Astrocyte (in vitro differentiated cells and primary cell): ENCODE measurements at regions not wholly inside any gene's neighbourhood (a gene's known extent, or its start where the extent isn't known, plus 50 kb on each side); places are given as distances from the start of the nearest gene placed in this dataset.
"Not testable (repeated sequence)": the region's sequence is repeated elsewhere in the genome, so short reads cannot be mapped to it uniquely, and the experiment has no call there.

Experiments
- DNase-seq: peaks from one replicate; pipeline ENCODE4 v3.0.0-alpha.2; 2010; ENCODE audit warnings: low read depth
- FAIRE-seq: peaks from 2 replicates; lab custom pipeline; 2011; peaks lifted over from hg19 to GRCh38; lab: Jason Lieb, UNC
- H2AFZ ChIP-seq: 2 replicates; pipeline ENCODE4 v1.6.0; 2012; ENCODE audit warnings: low read depth, low read length, inconsistent platforms
- H3K27ac ChIP-seq: 2 replicates; pipeline ENCODE4 v1.5.1; 2011; ENCODE audit warnings: low read depth, low read length, inconsistent platforms
- H3K27me3 ChIP-seq: 2 replicates; pipeline ENCODE4 v1.6.0; 2011; ENCODE audit warnings: low read length, inconsistent platforms; ENCODE audit not compliant: insufficient read depth
- H3K36me3 ChIP-seq: 2 replicates; pipeline ENCODE4 v1.5.1; 2011; ENCODE audit warnings: low read length, inconsistent platforms; ENCODE audit not compliant: insufficient read depth
- H3K4me1 ChIP-seq: 2 replicates; pipeline ENCODE4 v1.5.1; 2011; ENCODE audit warnings: low read length, inconsistent platforms; ENCODE audit not compliant: insufficient read depth
- H3K4me2 ChIP-seq: 2 replicates; pipeline ENCODE4 v1.6.0; 2012; ENCODE audit warnings: low read length, inconsistent platforms
- H3K4me3 ChIP-seq: 2 replicates; pipeline ENCODE4 v1.5.1; 2011; ENCODE audit warnings: low read depth, mild to moderate bottlenecking, low read length, inconsistent platforms; ENCODE audit not compliant: insufficient read depth
- H3K79me2 ChIP-seq: 2 replicates; pipeline ENCODE4 v1.6.0; 2012; ENCODE audit warnings: mild to moderate bottlenecking, low read length, inconsistent platforms; ENCODE audit not compliant: insufficient read depth
- H3K9ac ChIP-seq: 2 replicates; pipeline ENCODE4 v1.6.0; 2012; ENCODE audit warnings: mild to moderate bottlenecking, low read length, inconsistent platforms
- H3K9me3 ChIP-seq: 2 replicates; pipeline ENCODE4 v1.5.1; 2012; ENCODE audit warnings: low read depth, mild to moderate bottlenecking, low read length, inconsistent platforms; ENCODE audit not compliant: insufficient read depth
- H4K20me1 ChIP-seq: 2 replicates; pipeline ENCODE4 v1.6.0; 2012; ENCODE audit warnings: low read length, inconsistent platforms; ENCODE audit not compliant: insufficient read depth
- H3K27ac Mint-ChIP-seq: one replicate; pipeline ENCODE4 v1.8.0; 2021; ENCODE audit warnings: mild to moderate bottlenecking, mixed read lengths; ENCODE audit not compliant: unreplicated experiment
- H3K27me3 Mint-ChIP-seq: one replicate; pipeline ENCODE4 v1.8.0; 2021; ENCODE audit warnings: low read depth, mixed read lengths; ENCODE audit not compliant: unreplicated experiment
- H3K36me3 Mint-ChIP-seq: one replicate; pipeline ENCODE4 v1.8.0; 2021; ENCODE audit warnings: low read depth, mixed read lengths; ENCODE audit not compliant: unreplicated experiment
- H3K4me1 Mint-ChIP-seq: one replicate; pipeline ENCODE4 v1.8.0; 2021; ENCODE audit warnings: low read depth, mixed read lengths; ENCODE audit not compliant: unreplicated experiment
- H3K4me3 Mint-ChIP-seq: one replicate; pipeline ENCODE4 v1.8.0; 2021; ENCODE audit warnings: mild to moderate bottlenecking, moderate library complexity, mixed read lengths; ENCODE audit not compliant: unreplicated experiment
- H3K9me3 Mint-ChIP-seq: one replicate; pipeline ENCODE4 v1.8.0; 2021; ENCODE audit warnings: mild to moderate bottlenecking, mixed read lengths; ENCODE audit not compliant: unreplicated experiment
- EZH2 ChIP-seq: IDR thresholded peaks from 2 replicates; pipeline ENCODE4 v1.6.1; 2012; ENCODE audit warnings: mild to moderate bottlenecking, low read length, inconsistent platforms; ENCODE audit not compliant: insufficient read depth
- TF ChIP-seq, protein P1 (sequence below): IDR thresholded peaks from 2 replicates; pipeline ENCODE4 v1.5.1; 2011; ENCODE audit warnings: low read depth, mild to moderate bottlenecking, inconsistent platforms, low read length, moderate library complexity; ENCODE audit not compliant: insufficient read depth

DNA sequence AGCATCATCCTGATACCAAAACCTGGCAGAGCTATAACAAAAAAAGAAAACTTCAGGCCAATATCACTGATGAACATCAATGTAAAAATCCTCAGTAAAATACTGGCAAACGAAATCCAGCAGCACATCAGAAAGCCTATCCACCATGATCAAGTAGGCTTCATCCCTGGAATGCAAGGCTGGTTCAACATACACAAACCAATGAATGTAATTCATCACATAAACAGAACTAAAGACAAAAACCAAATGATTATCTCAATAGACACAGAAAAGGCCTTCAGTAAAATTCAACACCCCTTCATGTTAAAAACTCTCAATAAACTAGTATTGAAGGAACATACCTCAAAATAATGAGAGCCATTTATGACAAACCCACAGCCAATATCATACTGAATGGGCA, 58.7 kb upstream of the SNRK start:
- H3K4me1 Mint-ChIP-seq = peaks cover 10% of the 10 kb centered on the region
- FAIRE-seq, H3K27me3 ChIP-seq: not testable (repeated sequence)

DNA sequence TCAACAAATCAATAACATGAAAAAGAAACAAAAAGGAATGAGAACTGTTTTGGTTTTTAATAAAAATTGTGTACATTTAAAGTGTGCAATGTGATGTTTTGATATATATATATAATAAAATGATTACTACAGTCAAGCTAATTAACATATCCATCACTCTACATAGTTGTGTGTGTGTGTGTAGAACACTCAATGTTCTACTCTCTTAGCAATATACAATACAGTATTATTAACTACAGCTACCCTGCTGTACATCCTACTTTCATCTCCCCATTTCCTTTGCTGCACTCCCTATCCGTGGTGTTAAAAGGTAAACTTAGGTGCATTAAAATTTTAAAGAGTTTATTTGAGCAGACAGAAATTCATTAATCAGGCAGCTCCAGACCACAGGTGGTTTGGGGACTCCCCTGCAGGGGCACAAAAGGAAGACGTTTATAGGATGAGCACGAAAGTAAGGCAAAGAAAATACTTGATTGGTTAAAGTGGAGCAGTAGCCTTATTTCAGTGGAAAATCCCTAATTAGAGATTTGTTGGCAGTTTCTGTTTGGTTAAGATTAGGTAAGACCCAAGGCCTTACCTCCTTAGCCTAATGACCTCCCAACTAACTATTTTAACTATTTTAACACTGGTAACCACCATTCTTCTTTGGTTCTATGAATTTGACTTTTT, 61.8 kb upstream of the SNRK start:
- H3K9me3 Mint-ChIP-seq = peaks cover 16% of the 10 kb centered on the region
- H3K4me1 Mint-ChIP-seq = no peaks in the 10 kb centered on the region
- Histone ChIP-seq H3K4me1 (no peaks in the 10 kb centered on the region), H3K4me3 (no peak overlapping the region), H3K9ac (no peak overlapping the region), H3K36me3 (no peaks in the 10 kb centered on the region), H2AFZ (no peak overlapping the region), H3K4me2 (no peak overlapping the region), H3K27ac (no peak overlapping the region), H3K79me2 (no peaks in the 10 kb centered on the region), H3K9me3 (peaks cover 3% of the 10 kb centered on the region), H4K20me1 (no peaks in the 10 kb centered on the region), H3K27me3 (no peaks in the 10 kb centered on the region)
- H3K4me3 Mint-ChIP-seq = no peak overlapping the region
- FAIRE-seq = no peak
- no peak overlapping the region for H3K27ac Mint-ChIP-seq
- no peaks in the 10 kb centered on the region for H3K36me3 Mint-ChIP-seq
- no peak for DNase-seq
- H3K27me3 Mint-ChIP-seq = peaks cover 5% of the 10 kb centered on the region
- TF ChIP-seq, protein P1, sequence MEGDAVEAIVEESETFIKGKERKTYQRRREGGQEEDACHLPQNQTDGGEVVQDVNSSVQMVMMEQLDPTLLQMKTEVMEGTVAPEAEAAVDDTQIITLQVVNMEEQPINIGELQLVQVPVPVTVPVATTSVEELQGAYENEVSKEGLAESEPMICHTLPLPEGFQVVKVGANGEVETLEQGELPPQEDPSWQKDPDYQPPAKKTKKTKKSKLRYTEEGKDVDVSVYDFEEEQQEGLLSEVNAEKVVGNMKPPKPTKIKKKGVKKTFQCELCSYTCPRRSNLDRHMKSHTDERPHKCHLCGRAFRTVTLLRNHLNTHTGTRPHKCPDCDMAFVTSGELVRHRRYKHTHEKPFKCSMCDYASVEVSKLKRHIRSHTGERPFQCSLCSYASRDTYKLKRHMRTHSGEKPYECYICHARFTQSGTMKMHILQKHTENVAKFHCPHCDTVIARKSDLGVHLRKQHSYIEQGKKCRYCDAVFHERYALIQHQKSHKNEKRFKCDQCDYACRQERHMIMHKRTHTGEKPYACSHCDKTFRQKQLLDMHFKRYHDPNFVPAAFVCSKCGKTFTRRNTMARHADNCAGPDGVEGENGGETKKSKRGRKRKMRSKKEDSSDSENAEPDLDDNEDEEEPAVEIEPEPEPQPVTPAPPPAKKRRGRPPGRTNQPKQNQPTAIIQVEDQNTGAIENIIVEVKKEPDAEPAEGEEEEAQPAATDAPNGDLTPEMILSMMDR = no peak
- TF ChIP-seq EZH2 = no peak

More for the DNA sequence above, 58.7 kb upstream of the SNRK start:
- H3K27ac Mint-ChIP-seq, H3K4me2 ChIP-seq, H3K9ac ChIP-seq, H4K20me1 ChIP-seq, DNase-seq, H3K79me2 ChIP-seq, H2AFZ ChIP-seq, H3K36me3 Mint-ChIP-seq, H3K9me3 ChIP-seq, H3K4me1 ChIP-seq, H3K27me3 Mint-ChIP-seq, H3K27ac ChIP-seq, H3K4me3 ChIP-seq, H3K4me3 Mint-ChIP-seq, H3K36me3 ChIP-seq: not testable (repeated sequence)
- peaks cover 16% of the 10 kb centered on the region for H3K9me3 Mint-ChIP-seq

DNA sequence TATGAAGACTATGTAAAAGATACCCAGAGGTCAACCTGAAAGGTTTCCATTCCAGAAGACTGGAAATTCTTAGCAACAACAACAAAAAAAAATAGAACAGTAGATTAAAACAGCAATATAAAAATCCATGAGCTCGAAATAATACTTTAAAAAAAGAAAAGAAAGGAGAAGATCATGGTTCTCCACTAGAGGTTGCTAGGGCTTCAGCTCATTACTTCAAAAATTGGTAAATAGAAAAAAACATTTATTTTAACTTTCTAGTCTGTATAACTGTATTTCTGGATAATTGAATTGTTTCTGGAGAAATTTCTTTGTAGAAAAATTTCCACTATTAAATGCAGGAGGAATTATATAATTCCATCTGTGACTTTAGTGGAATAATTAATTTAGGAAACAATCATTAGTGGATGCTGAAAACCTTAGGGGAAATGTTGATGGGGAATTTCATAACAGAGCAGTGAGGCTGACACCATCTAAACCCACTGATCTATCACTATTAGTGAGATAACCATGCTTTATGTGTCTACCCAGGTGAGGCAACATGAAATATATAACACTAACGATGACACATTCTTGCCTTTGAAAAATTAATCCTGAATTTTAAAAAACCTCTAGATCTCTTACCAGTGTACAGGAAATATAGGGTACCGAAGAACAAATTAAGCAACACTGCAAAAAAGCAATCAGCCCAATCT, 62.5 kb upstream of the SNRK start:
- Histone ChIP-seq H3K4me2 (no peak overlapping the region), H4K20me1 (no peaks in the 10 kb centered on the region), H3K27me3 (no peaks in the 10 kb centered on the region), H3K9ac (no peak overlapping the region), H3K27ac (no peak overlapping the region), H3K4me1 (no peaks in the 10 kb centered on the region), H3K79me2 (no peaks in the 10 kb centered on the region), H2AFZ (no peak overlapping the region), H3K36me3 (no peaks in the 10 kb centered on the region), H3K9me3 (peaks cover 3% of the 10 kb centered on the region), H3K4me3 (no peak overlapping the region)
- DNase-seq (no peak), FAIRE-seq (no peak)
- Mint-ChIP-seq H3K4me3 (no peak overlapping the region), H3K36me3 (no peaks in the 10 kb centered on the region), H3K27ac (no peak overlapping the region), H3K27me3 (peaks cover 8% of the 10 kb centered on the region), H3K4me1 (no peaks in the 10 kb centered on the region), H3K9me3 (peaks cover 16% of the 10 kb centered on the region)
- TF ChIP-seq, protein P1 = peak; percentile 10
- no peak for TF ChIP-seq EZH2
